HCT116 (cell line): ENCODE measurements at regions not wholly inside any gene's neighbourhood (a gene's known extent, or its start where the extent isn't known, plus 50 kb on each side); places are given as distances from the start of the nearest gene placed in this dataset.

Experiments used
- ATAC-seq: fragments of 200-7000 bp; cut with Tn5 transposase; 2 replicates; pipeline ENCODE4 v1.9.1; 2020; ENCODE audit warnings: mild to moderate bottlenecking, moderate library complexity
- BruUV-seq: library from RNA; stranded (reverse); fragments of 400-500 nt; replicated peaks from 2 replicates; lab custom pipeline; 2021; lab: Mats Ljungman, UMichigan
- CTCF ChIA-PET: fragments of 300-600 bp; sonication (Branson Sonifier 250); formaldehyde crosslinking; loops from one replicate; lab custom pipeline; 2021; ENCODE audit warnings: antibody characterized with exemption; lab: Charles Lee
- POLR2A ChIA-PET: fragments of 300-600, 350-600 bp; sonication (Branson Sonifier 250); formaldehyde crosslinking; loops from one replicate; lab custom pipeline; 2021; ENCODE audit warnings: antibody characterized with exemption; lab: Charles Lee
- RAD21 ChIA-PET, 2 experiments: fragments of 300-600 bp; sonication (Branson Sonifier 250); formaldehyde crosslinking; loops; one replicate each; lab custom pipeline; 2023; ENCODE audit warnings: low total read pairs in 2 of 2; ENCODE audit not compliant: uncharacterized antibody in 2 of 2, unreplicated experiment in 2 of 2, low non-redundant PET in 1 of 2; lab: Charles Lee
- DNase-seq: peaks from one replicate; pipeline ENCODE4 v3.0.0-alpha.2; 2010; ENCODE audit warnings: low read depth, low spot score
- H2AFZ ChIP-seq: fragments of 200-600 bp; shearing (Covaris generic), sonication (generic); 2 replicates; pipeline ENCODE4 v1.6.1; 2017; ENCODE audit warnings: low read depth, mixed run types, mixed read lengths, antibody characterized with exemption, low read length; ENCODE audit not compliant: poor library complexity, severe bottlenecking
- H3K27ac ChIP-seq: 2 replicates; pipeline ENCODE4 v1.5.1; 2012; ENCODE audit warnings: low read depth, low read length
- H3K27me3 ChIP-seq: fragments of 200-600 bp; sonication (generic); 2 replicates; pipeline ENCODE4 v1.6.1; 2016; ENCODE audit warnings: mixed run types, low read length, mixed read lengths; ENCODE audit not compliant: insufficient read depth
- H3K36me3 ChIP-seq, 2 experiments: fragments of 200-500 bp in 1 of 2; fragments of 200-600 bp in 1 of 2; sonication (Bioruptor generic) in 1 of 2; sonication (generic) in 1 of 2; 2 replicates each; pipeline versions ENCODE4 v1.5.1 to v1.6.1; 2014 to 2016; ENCODE audit warnings: low read length in 2 of 2, inconsistent platforms in 1 of 2, mixed read lengths in 1 of 2, mixed run types in 1 of 2; ENCODE audit not compliant: insufficient read depth in 2 of 2, control insufficient read depth in 1 of 2
- H3K4me1 ChIP-seq, 2 experiments: fragments of 200-600 bp in 1 of 2; sonication (generic) in 1 of 2; 2 replicates each; pipeline versions ENCODE4 v1.5.1 to v1.6.1; 2012 to 2017; ENCODE audit warnings: low read length in 2 of 2, inconsistent platforms in 1 of 2, mild to moderate bottlenecking in 1 of 2, mixed read lengths in 1 of 2, mixed run types in 1 of 2, moderate library complexity in 1 of 2; ENCODE audit not compliant: insufficient read depth in 2 of 2, control insufficient read depth in 1 of 2
- H3K4me2 ChIP-seq: fragments of 200-600 bp; sonication (generic); 2 replicates; pipeline ENCODE4 v1.6.1; 2017; ENCODE audit warnings: mixed run types, low read length, mixed read lengths
- H3K4me3 ChIP-seq, 2 experiments: fragments of 200-600 bp in 1 of 2; sonication (generic) in 1 of 2; replicated peaks in 1 of 2; 2 replicates each; pipeline ENCODE4 v1.5.1; 2011 to 2016; ENCODE audit warnings: low read length in 2 of 2, control low read depth in 1 of 2, low read depth in 1 of 2, mild to moderate bottlenecking in 1 of 2, mixed read lengths in 1 of 2, mixed run types in 1 of 2
- H3K79me2 ChIP-seq: fragments of 200-600 bp; sonication (generic); 2 replicates; pipeline ENCODE4 v1.6.1; 2017; ENCODE audit warnings: mild to moderate bottlenecking, mixed run types, low read length, moderate library complexity, mixed read lengths; ENCODE audit not compliant: insufficient read depth
- H3K9ac ChIP-seq: fragments of 200-600 bp; sonication (generic); 2 replicates; pipeline ENCODE4 v1.6.1; 2016; ENCODE audit warnings: low read length, mixed read lengths
- H3K9me2 ChIP-seq: fragments of 200-600 bp; sonication (generic), shearing (Covaris generic); 2 replicates; pipeline ENCODE4 v1.6.1; 2017; ENCODE audit warnings: mixed run types, mild to moderate bottlenecking, moderate library complexity; ENCODE audit not compliant: insufficient read depth
- H3K9me3 ChIP-seq, 2 experiments: fragments of 200-500 bp in 1 of 2; fragments of 200-600 bp in 1 of 2; sonication (Bioruptor generic) in 1 of 2; sonication (generic) in 1 of 2; 2 replicates each; pipeline ENCODE4 v1.6.1; 2014 to 2017; ENCODE audit warnings: low read length in 2 of 2, mixed read lengths in 2 of 2, inconsistent platforms in 1 of 2, low read depth in 1 of 2, mild to moderate bottlenecking in 1 of 2, mixed run types in 1 of 2, moderate library complexity in 1 of 2; ENCODE audit not compliant: control insufficient read depth in 1 of 2, insufficient read depth in 1 of 2
- H4K20me1 ChIP-seq: fragments of 200-600 bp; sonication (generic), shearing (Covaris generic); 2 replicates; pipeline ENCODE4 v1.6.1; 2017; ENCODE audit warnings: mixed run types, mild to moderate bottlenecking, moderate library complexity; ENCODE audit not compliant: insufficient read depth
- CBX3 ChIP-seq: IDR thresholded peaks from 2 replicates; pipeline ENCODE4 v1.6.1; 2012; ENCODE audit warnings: low read depth
- ELF1 ChIP-seq: IDR thresholded peaks from 2 replicates; pipeline ENCODE4 v1.6.1; 2012; ENCODE audit warnings: low read depth, borderline replicate concordance
- EZH2 ChIP-seq: fragments of 200-600 bp; sonication (generic); IDR thresholded peaks from 2 replicates; pipeline ENCODE4 v1.6.1; 2017; ENCODE audit warnings: antibody characterized with exemption, mixed run types
- JUND ChIP-seq: IDR thresholded peaks from 2 replicates; pipeline ENCODE4 v1.6.1; 2012
- POLR2AphosphoS5 ChIP-seq: IDR thresholded peaks from 2 replicates; pipeline ENCODE4 v1.6.1; 2011; ENCODE audit warnings: mild to moderate bottlenecking, low read depth, low read length, moderate library complexity
- RAD21 ChIP-seq: IDR thresholded peaks from 2 replicates; pipeline ENCODE4 v1.6.1; 2012; ENCODE audit warnings: low read depth, mild to moderate bottlenecking
- SP1 ChIP-seq: IDR thresholded peaks from 2 replicates; pipeline ENCODE4 v1.6.1; 2012; ENCODE audit warnings: low read depth
- SRF ChIP-seq: IDR thresholded peaks from 2 replicates; pipeline ENCODE4 v1.6.1; 2012; ENCODE audit warnings: low read depth
- YY1 ChIP-seq: IDR thresholded peaks from 2 replicates; pipeline ENCODE4 v1.6.1; 2011; ENCODE audit warnings: low read length, low read depth, moderate library complexity, mild to moderate bottlenecking; ENCODE audit not compliant: insufficient replicate concordance; ENCODE audit errors: extremely low read depth
- ZFX ChIP-seq: fragments of 450-650 bp; IDR thresholded peaks from 2 replicates; pipeline ENCODE4 v1.6.1; 2017
- ZNF274 ChIP-seq: fragments of 200-500 bp; sonication (Bioruptor generic); IDR thresholded peaks from 2 replicates; pipeline ENCODE4 v1.6.1; 2014; ENCODE audit warnings: mild to moderate bottlenecking, low read depth, low read length, inconsistent platforms
- intact Hi-C: fragments of 100-400 bp; cut with micrococcal nuclease; formaldehyde crosslinking; loops from 2 replicates; pipeline ENCODE4 v1.10.0; 2022
- TF ChIP-seq, protein P1 (sequence below), 3 experiments: fragments of 200-600 bp in 1 of 3; sonication (generic) in 1 of 3; IDR thresholded peaks in 2 of 3; conservative IDR thresholded peaks in 1 of 3; 2 replicates each; pipeline ENCODE4 v1.5.1; 2012 to 2017; ENCODE audit warnings: low read depth in 2 of 3, low read length in 2 of 3, antibody characterized with exemption in 1 of 3, borderline replicate concordance in 1 of 3, control low read depth in 1 of 3, mild to moderate bottlenecking in 1 of 3, mixed read lengths in 1 of 3, mixed run types in 1 of 3, moderate library complexity in 1 of 3; ENCODE audit not compliant: insufficient read depth in 1 of 3
- TF ChIP-seq, protein P2 (sequence below): IDR thresholded peaks from 2 replicates; pipeline ENCODE4 v1.6.1; 2012

DNA sequence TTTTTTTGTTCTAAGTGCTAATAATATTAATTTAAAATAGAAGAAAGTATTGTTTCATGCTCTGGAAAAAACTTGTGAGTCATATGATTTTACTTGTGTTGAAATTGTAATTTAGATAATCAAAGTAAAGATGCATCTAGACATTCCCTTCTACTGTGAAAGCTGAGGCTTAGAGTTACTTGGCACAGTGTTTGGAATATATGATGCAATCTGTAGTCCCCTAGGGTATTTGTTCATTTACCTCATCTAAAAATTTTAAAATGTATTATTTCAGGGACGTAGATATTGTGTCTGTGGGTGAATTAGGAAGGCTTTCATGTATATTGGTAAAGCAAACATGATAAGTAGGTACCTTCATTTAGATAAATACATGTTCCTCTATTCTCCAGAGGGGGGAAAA, 793.5 kb upstream of the CNTN5 start:
- Histone ChIP-seq H3K79me2 (no peaks in the 10 kb centered on the region), H2AFZ (no peak overlapping the region), H3K4me2 (no peak overlapping the region), H3K4me3 (no peak overlapping the region), H3K27ac (no peak overlapping the region), H3K9me3 (peaks cover 12 to 15% of the 10 kb centered on the region in 2 experiments; a peak in 3 of 4 replicates), H3K9ac (no peak overlapping the region), H3K27me3 (no peaks in the 10 kb centered on the region), H3K9me2 (no peaks in the 10 kb centered on the region), H3K36me3 (no peaks in the 10 kb centered on the region), H4K20me1 (no peaks in the 10 kb centered on the region; the same call in 1 of the 2 replicates), H3K4me1 (no peaks in the 10 kb centered on the region)
- no peak for ATAC-seq
- DNase-seq: no peak
- intact Hi-C loops: no loop called here
- ChIA-PET CTCF (no interaction called here), RAD21 (no interaction called here), POLR2A (no interaction called here)
- TF ChIP-seq ZNF274 (no peak), ELF1 (no peak), SP1 (no peak), POLR2AphosphoS5 (no peak), ZFX (no peak), EZH2 (no peak), JUND (no peak), SRF (no peak), CBX3 (no peak), YY1 (no peak), RAD21 (no peak)
- TF ChIP-seq, protein P1, sequence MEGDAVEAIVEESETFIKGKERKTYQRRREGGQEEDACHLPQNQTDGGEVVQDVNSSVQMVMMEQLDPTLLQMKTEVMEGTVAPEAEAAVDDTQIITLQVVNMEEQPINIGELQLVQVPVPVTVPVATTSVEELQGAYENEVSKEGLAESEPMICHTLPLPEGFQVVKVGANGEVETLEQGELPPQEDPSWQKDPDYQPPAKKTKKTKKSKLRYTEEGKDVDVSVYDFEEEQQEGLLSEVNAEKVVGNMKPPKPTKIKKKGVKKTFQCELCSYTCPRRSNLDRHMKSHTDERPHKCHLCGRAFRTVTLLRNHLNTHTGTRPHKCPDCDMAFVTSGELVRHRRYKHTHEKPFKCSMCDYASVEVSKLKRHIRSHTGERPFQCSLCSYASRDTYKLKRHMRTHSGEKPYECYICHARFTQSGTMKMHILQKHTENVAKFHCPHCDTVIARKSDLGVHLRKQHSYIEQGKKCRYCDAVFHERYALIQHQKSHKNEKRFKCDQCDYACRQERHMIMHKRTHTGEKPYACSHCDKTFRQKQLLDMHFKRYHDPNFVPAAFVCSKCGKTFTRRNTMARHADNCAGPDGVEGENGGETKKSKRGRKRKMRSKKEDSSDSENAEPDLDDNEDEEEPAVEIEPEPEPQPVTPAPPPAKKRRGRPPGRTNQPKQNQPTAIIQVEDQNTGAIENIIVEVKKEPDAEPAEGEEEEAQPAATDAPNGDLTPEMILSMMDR (IDR thresholded peaks at IDR 0.05 in 2 of 3, conservative IDR thresholded peaks at IDR 0.05 in 1 of 3; ENCODE audit: borderline replicate concordance in 1 of 3, insufficient read depth in 1 of 3, low read depth in 2 of 3, low read length in 2 of 3): no peak
- TF ChIP-seq, protein P2, sequence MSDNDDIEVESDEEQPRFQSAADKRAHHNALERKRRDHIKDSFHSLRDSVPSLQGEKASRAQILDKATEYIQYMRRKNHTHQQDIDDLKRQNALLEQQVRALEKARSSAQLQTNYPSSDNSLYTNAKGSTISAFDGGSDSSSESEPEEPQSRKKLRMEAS: no peak
- BruUV-seq: no TSS peak
